HG03521 (cell line): ENCODE measurements at regions not wholly inside any gene's neighbourhood (a gene's known extent, or its start where the extent isn't known, plus 50 kb on each side); places are given as distances from the start of the nearest gene placed in this dataset.

Experiments used
- ATAC-seq: cut with Tn5 transposase; IDR thresholded peaks from one replicate; pipeline ENCODE4 v1.9.1; 2021; ENCODE audit warnings: mild to moderate bottlenecking, moderate library complexity; ENCODE audit not compliant: unreplicated experiment

- no peak for ATAC-seq
These were observed 675.0 kb upstream of the KIRREL3 start for GRCh38 chr11:127675581-127675980.

- ATAC-seq = no peak
These were observed 674.2 kb upstream of the KIRREL3 start for GRCh38 chr11:127674754-127675153.

GRCh38 chr11:127670374-127671119 is 670.0 kb upstream of the KIRREL3 start:
- no peak for ATAC-seq

GRCh38 chr11:127656116-127656836 is 655.7 kb upstream of the KIRREL3 start:
- ATAC-seq = no peak

- ATAC-seq = no peak
These were observed 652.5 kb upstream of the KIRREL3 start for GRCh38 chr11:127653076-127653475.

GRCh38 chr11:127651888-127652221 is 651.3 kb upstream of the KIRREL3 start:
- no peak for ATAC-seq

- ATAC-seq = no peak
These were observed 650.8 kb upstream of the KIRREL3 start for GRCh38 chr11:127651175-127651887.

- ATAC-seq = no peak
These were observed 649.4 kb upstream of the KIRREL3 start for GRCh38 chr11:127649958-127650357.

GRCh38 chr11:127649071-127649470 is 648.5 kb upstream of the KIRREL3 start:
- no peak for ATAC-seq

GRCh38 chr11:127648583-127648982 is 648.0 kb upstream of the KIRREL3 start:
- ATAC-seq = no peak

- ATAC-seq = no peak
These were observed 643.8 kb upstream of the KIRREL3 start for GRCh38 chr11:127644366-127644765.

GRCh38 chr11:127643268-127644058 is 642.9 kb upstream of the KIRREL3 start:
- no peak for ATAC-seq

- no peak for ATAC-seq
These were observed 640.2 kb upstream of the KIRREL3 start for GRCh38 chr11:127640561-127641451.

GRCh38 chr11:127639916-127640315 is 639.3 kb upstream of the KIRREL3 start:
- ATAC-seq = no peak

- ATAC-seq = no peak
These were observed 632.6 kb upstream of the KIRREL3 start for GRCh38 chr11:127632976-127633680.

GRCh38 chr11:127632546-127632945 is 632.0 kb upstream of the KIRREL3 start:
- no peak for ATAC-seq

GRCh38 chr11:127631974-127632373 is 631.4 kb upstream of the KIRREL3 start:
- ATAC-seq = no peak

- no peak for ATAC-seq
These were observed 628.6 kb upstream of the KIRREL3 start for GRCh38 chr11:127629200-127629599.

- ATAC-seq = no peak
These were observed 627.9 kb upstream of the KIRREL3 start for GRCh38 chr11:127628458-127628785.
